GM18511 (cell line): ENCODE measurements at regions not wholly inside any gene's neighbourhood (a gene's known extent, or its start where the extent isn't known, plus 50 kb on each side); places are given as distances from the start of the nearest gene placed in this dataset.
"Not testable (repeated sequence)": the region's sequence is repeated elsewhere in the genome, so short reads cannot be mapped to it uniquely, and the experiment has no call there.

Experiments used
- ATAC-seq: cut with Tn5 transposase; IDR thresholded peaks from one replicate; pipeline ENCODE4 v1.9.1; 2021; ENCODE audit warnings: mild to moderate bottlenecking, moderate library complexity; ENCODE audit not compliant: unreplicated experiment

DNA sequence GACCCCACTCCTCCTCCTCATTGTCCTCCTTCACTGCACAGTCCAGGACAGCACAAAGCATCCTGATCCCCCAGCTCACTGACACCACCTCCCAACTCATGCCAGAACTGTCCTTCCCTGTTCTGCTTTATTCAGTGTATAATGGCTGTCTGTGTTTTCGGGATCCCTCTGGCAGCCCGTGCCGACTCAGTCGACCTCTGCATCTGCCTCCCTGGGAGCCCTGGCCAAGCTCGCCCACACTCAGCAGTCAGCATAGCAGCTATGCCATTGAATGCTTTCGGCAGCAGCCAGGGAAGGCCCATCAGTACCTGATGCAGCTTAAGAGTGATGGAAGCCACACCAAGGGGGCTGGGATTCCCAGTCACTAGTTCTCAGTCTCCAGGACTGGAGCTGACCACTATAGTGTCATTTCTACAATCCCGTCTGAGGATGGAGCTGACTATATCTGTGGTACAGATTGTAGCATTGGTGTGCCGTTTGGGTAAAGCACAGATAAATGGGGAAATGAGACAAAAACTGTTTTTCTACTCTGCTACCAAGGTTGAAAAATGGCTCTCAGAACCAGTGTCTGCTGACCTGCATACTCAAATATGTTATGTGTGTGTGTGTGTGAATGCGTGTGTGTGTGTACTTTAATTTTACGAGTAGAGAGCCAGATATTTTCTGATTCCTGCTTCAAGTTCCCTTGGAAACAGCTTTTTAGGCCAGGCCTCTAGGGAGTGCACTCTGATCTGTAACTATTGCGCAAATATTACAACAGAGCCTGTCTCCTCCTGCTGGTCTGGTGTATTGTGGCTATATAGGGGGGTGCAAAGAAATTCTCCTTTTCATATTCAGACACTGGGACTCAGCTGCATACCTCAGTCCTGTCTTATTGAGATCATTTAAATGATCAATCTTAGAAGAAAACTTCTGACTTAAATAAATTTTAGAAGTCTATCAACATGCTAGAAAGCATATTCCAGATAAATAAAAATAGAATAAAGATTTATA lies 78.8 kb upstream of the TOP3B start:
- no peak for ATAC-seq

DNA sequence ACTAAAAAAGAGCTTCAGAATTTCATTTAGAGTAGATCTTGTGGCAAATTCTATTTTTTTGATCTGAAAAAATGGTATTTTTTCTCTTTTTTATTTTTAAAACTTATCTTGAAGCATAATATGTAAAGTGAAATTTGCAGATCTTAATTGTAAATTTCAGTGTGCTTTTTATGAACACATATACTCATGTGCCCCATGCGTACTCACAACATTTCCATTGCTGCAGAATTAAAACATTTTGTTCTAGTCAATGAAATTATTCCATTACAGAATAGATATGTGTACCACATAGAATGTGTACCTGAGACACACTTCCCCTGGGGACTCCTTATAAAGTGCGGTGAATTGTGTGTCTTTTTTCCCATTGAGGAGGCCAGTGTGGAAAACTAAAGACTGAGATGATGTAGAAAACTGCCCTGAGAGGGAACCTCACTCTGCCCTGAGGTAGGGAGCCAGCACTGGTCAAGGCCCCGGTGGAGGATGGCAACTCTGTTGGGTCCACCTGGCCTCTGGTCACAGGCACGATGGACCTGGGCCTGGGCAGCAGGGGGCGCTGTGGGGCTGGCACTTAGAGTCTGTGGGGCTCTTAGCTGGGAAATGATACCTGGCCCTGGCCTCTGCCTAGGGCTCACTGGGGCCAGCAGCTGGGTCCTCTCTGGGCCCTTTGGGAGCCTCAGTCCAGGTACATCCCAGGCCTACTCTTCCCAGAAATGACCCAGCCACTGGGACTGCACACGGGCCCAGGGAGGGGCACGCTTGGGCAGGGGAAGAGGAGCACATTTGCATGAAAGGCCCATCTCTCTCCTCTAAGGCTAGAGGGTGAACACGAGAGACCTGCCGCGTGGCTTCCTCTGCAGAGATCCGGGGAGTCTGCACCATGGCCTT lies 77.9 kb upstream of the TOP3B start:
- no peak for ATAC-seq

DNA sequence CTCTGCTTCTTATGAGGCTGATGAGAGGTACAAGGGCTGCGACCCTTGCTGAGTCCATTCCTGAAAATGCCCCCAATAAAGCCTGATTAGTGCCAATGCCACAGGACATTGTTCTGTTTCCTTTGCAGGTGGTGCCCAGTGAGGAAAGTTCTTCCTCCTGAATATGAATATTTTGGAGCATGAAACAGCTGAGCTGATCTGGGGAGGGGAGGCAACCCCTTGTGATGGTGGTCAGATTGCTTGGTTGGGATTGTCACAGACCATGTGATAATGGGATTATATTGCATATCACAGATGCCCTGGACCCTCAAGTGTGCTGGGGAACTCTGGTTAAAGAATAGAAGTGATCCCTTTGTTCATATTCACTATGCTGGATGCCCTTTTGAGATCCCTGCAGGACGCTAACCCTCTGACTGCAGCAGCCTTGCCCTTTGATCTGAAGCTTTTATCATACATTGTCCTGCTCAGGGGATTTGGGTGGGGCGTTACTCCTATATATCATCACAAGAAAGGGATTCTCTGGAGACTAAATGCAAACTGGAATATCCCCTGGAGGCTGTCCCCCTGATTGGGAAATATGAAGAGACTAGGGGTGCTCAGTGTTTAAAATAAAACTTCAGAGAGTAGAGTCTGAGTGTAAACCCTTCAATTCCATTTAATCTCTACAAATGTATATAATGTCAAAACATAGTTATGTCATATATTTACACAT lies 76.9 kb upstream of the TOP3B start:
- no peak for ATAC-seq

DNA sequence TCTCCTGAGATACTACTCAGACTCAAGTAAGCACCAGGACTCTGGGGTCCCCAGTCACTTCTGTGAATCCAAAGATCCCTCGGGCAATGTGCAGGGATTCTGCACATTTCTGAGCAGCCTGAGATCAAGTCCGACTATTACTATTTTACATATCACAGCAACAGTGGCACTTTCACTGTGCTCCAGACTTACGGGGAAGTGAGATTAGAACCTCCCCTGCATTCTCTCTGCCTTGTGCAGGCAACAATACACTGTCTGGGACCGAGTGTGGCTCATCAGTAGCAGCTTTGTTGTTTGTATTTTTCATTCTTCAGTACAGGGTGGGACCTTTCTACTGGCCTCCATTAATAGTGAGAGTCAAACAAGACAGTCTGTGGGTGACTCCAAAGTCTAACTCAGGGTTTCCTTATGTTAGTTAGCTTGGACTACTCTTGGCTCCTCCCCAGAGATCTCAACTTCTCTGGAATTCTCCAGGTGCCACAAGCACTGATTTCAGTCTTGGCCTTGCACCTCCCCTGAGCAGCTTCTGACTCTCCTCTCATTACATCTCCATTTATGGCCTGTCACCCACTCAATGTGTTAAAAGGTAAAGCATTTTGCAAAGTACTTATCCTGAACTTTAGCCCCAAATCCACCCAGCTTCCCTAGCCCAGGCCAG lies 76.2 kb upstream of the TOP3B start:
- ATAC-seq: no peak

DNA sequence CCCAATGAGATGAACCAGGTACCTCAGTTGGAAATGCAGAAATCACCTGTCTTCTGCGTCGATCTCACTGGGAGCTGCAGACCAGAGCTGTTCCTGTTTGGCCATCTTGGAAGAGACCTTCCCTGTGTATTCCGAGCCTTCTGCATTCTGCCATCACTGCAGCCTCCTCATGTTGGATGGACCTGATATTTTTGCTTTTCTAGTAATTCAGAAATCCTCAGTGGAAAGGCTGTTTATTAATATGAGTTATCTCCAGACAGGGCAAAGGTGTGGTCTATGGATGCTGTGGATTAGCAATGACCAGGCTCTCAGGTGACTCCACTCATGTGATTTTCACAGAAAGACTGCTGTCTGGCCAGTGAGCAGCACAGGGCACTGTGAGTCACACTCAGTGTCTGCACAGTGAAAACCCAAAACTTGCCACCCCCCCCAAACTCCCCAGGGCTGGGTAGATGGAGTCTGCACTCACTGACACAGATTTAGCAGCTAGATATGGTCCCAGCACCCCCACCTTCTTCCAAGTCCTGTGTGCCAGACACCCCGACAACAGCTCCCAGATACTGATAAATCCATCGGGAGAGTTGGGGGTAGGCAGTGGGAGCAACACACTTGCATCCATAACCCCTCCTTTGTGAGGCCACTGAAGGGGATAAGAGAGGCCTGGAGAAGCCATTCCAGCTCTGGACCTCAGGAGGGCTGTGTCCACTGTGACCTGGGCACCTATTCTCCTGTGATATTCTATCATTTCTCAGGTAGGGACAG lies 75.2 kb upstream of the TOP3B start:
- no peak for ATAC-seq

DNA sequence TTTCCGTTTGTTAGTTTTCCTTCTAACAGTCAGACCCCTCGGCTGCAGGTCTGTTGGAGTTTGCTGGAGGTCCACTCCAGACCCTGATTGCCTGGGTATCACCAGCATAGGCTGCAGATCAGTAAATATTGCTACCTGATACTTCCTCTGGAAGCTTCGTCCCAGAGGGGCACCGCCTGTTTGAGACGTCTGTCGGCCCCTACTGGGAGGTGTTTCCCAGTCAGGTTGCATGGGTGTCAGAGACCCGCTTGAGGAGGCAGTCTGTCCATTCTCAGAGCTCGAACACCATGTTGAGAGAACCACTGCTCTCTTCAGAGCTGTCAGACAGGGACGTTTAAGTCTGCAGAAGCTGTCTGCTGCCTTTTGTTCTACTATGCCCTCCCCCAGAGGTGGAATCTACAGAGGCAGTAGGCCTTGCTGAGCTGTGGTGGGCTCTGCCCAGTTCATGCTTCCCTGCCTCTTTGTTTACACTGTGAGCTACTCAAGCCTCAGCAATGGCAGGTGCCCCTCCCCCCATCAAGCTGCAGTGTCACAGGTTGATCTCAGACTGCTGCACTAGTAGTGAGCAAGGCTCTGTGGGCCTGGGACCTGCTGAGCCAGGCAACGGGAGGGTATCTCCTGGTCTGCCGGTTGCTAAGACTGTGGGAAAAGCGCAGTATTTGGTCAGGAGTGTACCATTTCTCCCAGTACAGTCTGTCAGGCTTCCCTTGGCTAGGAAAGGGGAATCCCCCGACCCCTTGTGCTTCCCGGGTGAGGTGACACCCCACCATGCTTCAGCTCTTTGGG lies 74.4 kb upstream of the TOP3B start:
- not testable (repeated sequence) for ATAC-seq

DNA sequence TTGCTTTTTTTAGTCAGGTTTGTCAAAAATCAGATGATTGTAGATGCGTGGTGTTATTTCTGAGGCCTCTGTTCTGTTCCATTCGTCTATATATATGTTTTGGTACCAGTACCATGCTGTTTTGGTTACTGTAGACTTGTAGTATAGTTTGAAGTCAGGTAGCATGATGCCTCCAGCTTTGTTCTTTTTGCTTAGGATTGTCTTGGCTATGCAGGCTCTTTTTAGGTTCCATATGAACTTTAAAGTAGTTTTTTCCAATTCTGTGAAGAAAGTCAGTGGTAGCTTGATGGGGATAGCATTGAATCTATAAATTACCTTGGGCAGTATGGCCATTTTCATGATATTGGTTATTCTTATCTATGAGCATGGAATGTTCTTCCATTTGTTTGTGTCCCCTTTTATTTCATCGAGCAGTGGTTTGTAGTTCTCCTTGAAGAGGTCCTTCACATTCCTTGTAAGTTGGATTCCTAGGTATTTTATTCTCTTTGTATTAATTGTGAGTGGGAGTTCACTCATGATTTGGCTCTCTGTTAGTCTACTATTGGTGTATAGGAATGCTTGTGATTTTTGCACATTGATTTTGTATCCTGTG lies 70.1 kb upstream of the TOP3B start:
- not testable (repeated sequence) for ATAC-seq

DNA sequence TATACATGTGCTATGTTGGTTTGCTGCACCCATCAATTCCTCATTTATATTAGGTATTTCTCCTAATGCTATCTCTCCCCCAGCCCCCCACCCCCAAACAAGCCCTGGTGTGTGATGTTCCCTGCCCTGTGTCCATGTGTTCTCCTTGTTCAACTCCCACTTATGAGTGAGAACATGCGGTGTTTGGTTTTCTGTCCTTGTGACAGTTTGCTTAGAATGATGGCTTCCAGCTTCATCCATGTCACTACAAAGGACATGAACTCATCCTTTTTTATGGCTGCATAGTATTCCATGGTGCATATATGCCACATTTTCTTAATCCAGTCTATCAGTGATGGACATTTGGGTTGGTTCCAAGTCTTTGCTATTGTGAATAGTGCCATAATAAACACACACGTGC lies 68.4 kb upstream of the TOP3B start:
- ATAC-seq: not testable (repeated sequence)

DNA sequence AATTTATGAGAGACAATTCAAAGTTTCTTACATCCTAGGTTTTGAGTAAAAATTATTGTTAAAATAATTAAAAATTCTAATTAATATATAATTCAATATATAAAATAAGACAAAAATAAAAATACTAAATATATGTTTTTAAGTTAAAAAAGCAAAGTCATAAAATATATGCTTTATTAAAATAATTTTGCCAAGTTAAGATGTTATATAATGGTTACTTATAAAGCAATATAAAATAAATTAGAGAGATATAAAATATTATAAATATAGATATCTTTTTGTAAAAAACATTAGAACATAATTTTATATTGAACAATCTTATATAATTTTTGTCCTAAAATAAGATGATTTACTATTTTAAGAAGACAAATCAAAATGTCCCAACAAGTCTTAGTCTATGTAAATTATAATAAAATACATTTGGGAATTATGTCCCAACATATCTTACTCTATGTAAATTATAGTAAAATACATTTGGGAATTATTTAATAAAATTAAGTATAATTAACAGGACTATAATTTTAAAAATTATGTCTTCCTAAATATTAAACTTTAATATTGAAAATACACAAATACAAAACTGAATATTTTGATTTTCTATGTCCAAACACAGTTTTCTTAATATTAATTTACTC lies 67.7 kb upstream of the TOP3B start:
- no peak for ATAC-seq

DNA sequence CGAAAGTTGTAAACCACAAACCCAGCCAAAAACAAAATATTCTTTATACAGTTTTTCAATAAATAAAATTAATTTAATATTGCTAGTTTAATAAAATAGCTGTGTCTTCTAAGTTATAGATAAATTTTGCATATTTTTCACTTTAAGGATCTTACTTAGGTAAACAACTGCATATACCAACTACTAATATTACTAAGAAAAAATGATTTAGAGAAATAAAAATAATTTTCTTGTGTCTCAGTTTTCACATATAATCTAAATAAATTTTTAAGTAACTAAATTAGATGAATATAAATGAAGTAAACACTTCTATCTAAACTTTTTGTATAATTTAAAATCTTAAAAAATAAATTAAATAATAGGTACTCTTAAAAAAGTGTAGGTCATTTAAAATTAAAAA lies 67.1 kb upstream of the TOP3B start:
- no peak for ATAC-seq

DNA sequence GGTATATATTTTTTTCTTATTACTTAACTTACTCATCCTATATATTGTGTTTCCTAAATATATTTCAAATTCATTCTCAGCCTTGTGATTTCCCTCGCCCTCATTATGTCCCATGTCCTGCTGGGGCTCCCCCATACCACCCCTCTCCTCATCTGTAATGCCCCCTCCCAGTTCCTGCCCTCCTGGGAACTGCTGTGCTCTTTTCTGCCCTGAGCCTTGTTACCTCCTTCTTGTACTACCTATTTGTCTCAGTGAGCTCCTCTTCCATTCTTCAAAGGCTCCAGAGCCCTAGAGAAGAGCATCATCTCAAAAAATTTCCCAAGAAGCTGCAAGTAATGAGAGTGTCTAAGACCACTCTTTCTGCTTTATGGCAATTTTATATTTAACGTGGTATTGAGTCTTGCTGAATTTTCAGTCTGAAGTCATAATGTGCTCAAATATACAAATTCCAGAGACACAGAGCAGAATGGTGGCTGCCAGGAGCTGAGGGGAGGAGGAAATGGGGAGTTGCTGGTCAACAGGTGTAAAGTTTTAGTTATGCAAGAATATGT lies 66.5 kb upstream of the TOP3B start:
- ATAC-seq: no peak

DNA sequence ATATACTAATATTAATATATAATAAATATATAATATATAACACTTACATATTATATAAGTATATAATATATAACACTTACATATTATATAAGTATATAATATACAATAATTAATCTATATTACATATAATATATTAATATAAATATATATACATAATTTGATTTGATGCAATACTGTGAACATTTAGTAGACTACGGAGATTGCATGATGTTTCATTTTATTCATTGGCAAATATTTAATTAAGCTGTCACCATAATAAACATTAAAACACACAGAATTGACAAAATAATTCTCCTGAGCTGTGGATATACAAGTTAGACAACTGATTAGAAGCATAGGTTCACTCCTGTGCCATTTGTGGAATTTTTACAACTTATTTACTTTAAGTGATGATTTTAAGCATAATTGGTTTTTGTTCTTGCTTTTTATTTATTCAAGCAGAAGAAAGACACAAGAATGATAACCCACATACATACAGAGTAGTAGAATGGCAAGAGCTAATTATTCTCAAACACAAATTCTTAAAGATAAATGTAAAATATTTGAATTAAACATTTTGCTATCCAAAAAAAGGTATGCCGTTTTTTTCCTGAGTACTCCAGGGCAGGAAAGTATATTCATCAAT lies 65.8 kb upstream of the TOP3B start:
- no peak for ATAC-seq

DNA sequence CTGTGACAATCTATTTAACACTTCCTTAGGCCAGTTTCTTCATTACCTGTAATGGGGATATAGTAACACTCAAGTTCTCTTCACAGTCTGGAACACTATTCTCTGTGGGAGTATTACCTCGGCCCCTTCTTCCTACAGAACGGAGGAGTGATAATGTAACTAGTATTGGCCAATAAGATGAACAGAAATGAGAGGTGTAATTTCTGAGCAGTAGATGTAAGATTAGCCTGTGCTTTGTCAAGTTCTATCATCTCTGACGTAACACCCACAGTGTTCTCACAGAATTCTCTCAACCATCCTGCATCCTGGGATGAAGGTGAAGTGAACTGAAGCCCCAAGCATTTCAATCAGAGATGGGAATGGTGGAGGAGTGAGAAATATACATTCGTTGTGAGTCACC lies 65.2 kb upstream of the TOP3B start:
- no peak for ATAC-seq

DNA sequence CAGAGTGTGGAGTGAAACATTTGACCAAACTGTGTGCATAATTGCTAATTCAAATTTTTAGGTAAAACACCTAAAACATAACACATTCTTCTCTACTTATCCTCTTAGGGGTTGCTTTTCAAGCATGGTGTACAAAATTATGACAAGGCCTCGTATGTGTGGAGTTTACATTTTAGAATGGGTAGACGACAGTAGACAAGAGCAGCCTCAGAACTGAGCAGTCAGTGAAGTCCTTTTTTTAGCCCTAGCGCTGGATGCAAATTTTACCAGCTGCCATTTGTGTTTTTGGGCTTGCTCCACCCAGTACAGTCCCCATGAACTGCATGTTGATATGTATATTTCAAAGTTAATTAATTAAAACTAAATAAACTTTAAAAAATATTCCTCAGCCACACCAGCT lies 64.7 kb upstream of the TOP3B start:
- ATAC-seq: no peak

DNA sequence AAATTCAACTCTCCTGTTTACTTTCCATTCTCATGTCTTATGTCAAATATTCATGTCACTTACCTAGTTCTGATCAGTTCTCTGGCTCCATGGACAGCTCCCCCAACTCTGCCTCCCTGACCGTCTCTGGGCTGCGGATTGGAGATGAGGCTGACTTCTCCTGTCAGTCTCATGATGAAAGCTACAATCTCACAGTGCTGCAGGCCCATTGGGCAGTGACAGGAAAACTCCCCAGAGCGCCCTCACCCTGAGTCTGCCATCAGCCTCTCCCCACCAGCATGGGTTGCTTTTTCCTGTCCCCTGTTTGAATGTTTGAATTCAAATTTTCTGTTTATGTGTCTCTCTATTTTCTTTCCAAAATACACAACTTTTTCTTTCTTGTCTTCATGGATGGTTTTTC lies 63.8 kb upstream of the TOP3B start:
- no peak for ATAC-seq

DNA sequence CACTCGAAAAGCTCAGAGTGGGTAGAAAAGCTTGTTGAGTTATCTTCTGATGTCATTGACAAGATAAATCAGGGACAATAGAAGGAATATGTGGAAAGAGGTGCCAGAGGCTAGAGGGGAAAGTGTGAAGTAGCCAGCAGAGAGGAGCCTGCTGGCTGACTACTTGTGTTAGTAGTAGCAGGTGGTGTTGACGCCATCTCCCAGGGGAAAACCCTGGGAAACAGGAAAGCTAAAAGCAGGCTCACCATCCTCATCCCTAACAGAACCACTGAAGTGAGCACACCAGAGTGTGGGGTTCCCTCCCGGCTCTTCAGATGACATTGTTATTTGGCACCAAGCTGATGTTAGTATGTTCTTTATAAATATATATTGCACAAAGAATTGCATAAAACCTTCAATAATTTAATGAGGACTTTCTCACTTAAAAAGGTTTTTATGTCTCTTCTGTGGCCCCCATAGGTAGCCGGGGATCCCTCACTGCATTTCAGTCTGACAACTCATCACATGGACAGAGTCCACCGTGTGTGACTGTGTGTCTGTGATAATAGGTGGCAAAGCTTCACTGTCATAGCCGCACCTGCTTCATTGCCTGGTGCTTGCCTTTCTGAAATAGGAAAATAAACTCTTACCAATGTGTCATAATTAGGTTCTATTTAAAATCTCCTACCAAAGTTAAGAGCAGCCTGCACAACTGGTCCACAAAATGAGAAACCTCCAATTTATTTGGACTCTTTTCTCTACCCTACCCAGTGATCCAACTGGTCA lies 63.2 kb upstream of the TOP3B start:
- ATAC-seq: no peak

DNA sequence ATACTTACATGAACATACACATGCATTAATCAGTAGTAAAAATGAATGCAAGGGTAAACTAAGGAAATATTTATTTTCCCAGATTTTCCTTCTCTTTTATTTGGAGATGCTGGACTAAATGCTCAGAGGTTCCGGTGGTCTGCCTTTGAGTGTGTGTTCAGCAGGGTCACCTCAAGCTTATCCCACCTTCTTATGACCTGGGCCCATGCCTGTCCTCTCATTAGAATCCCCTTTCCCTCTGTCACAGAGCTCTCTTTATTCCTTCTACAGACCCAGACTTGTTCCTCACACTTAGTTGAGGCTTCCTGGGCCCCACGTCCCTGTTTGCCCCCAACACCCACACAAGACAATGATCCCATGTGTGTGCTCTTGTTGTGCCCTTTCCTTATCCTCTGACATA lies 61.6 kb upstream of the TOP3B start:
- ATAC-seq: no peak
